Mucosa of descending colon (tissue), 3 donors: ENCODE measurements at regions not wholly inside any gene's neighbourhood (a gene's known extent, or its start where the extent isn't known, plus 50 kb on each side); places are given as distances from the start of the nearest gene placed in this dataset.

Source experiments
- ATAC-seq: fragments of 200-7000 bp; cut with Tn5 transposase; one replicate; pipeline ENCODE4 v1.9.1; 2020; ENCODE audit warnings: mild to moderate bottlenecking, moderate library complexity
- DNase-seq, 3 donors: peaks; one replicate each; pipeline ENCODE4 v3.0.0-alpha.2; 2020
- H3K36me3 ChIP-seq: fragments of 200-600 bp; one replicate; pipeline ENCODE4 v1.8.0; 2021; ENCODE audit warnings: low read depth, mild to moderate bottlenecking
- H3K4me1 ChIP-seq: fragments of 200-600 bp; one replicate; pipeline ENCODE4 v1.8.0; 2021; ENCODE audit warnings: low read depth, mild to moderate bottlenecking
- H3K4me3 ChIP-seq: fragments of 200-600 bp; one replicate; pipeline ENCODE4 v1.8.0; 2021; ENCODE audit warnings: mild to moderate bottlenecking
- H3K9me3 ChIP-seq: fragments of 200-600 bp; one replicate; pipeline ENCODE4 v1.8.0; 2021; ENCODE audit warnings: mild to moderate bottlenecking
- CTCF ChIP-seq: fragments of 200-600 bp; IDR thresholded peaks from one replicate; pipeline ENCODE4 v1.8.0; 2022; ENCODE audit warnings: antibody characterized with exemption, mild to moderate bottlenecking
- intact Hi-C, 2 donors: fragments of 100-400 bp; cut with DNase I in 1 of 2; cut with micrococcal nuclease in 1 of 2; formaldehyde crosslinking; loops; one replicate each; pipeline versions ENCODE4 v1.11.0 to v1.11.1; 2022; cut with DNase I, micrococcal nuclease
- donor health status: DM: no; HTN: no; CAD: no; lungs with moderate emphysema.
- donor health status: DM: no; HTN: no; CAD: no.
- donor health status: DM: no; HTN: yes; CAD: no.

- no peak overlapping the region for H3K4me3 ChIP-seq
- no peaks in the 10 kb centered on the region for H3K36me3 ChIP-seq
- H3K9me3 ChIP-seq = no peaks in the 10 kb centered on the region
- intact Hi-C loops = no loop called here
- TF ChIP-seq CTCF = no peak
- no peak for ATAC-seq
- no peaks in the 10 kb centered on the region for H3K4me1 ChIP-seq
- DNase-seq = no peak
Observed at GRCh38 chr11:130612291-130612851, 163.9 kb downstream of the ADAMTS15 start.

- intact Hi-C loops = no loop called here
- H3K36me3 ChIP-seq = no peaks in the 10 kb centered on the region
- no peak for DNase-seq
- H3K9me3 ChIP-seq = no peaks in the 10 kb centered on the region
- no peak overlapping the region for H3K4me3 ChIP-seq
- ATAC-seq = no peak
- no peak for TF ChIP-seq CTCF
- H3K4me1 ChIP-seq = no peaks in the 10 kb centered on the region
Observed at GRCh38 chr11:130613396-130613795, 165.0 kb downstream of the ADAMTS15 start.

- Histone ChIP-seq H3K9me3 (no peaks in the 10 kb centered on the region), H3K4me1 (no peaks in the 10 kb centered on the region), H3K4me3 (no peak overlapping the region), H3K36me3 (no peaks in the 10 kb centered on the region)
- no peak for DNase-seq
- TF ChIP-seq CTCF = no peak
- intact Hi-C loops = no loop called here
- no peak for ATAC-seq
Observed at GRCh38 chr11:130614591-130614990, 166.1 kb downstream of the ADAMTS15 start.

GRCh38 chr11:130615561-130615960 lies 167.1 kb downstream of the ADAMTS15 start:
- no peaks in the 10 kb centered on the region for H3K36me3 ChIP-seq
- no peak overlapping the region for H3K4me3 ChIP-seq
- no peak for TF ChIP-seq CTCF
- H3K4me1 ChIP-seq = no peaks in the 10 kb centered on the region
- no peaks in the 10 kb centered on the region for H3K9me3 ChIP-seq
- no peak for DNase-seq
- intact Hi-C loops = no loop called here
- no peak for ATAC-seq

- intact Hi-C loops = no loop called here
- DNase-seq = no peak
- ATAC-seq = no peak
- no peaks in the 10 kb centered on the region for H3K4me1 ChIP-seq
- no peaks in the 10 kb centered on the region for H3K36me3 ChIP-seq
- no peak for TF ChIP-seq CTCF
- H3K9me3 ChIP-seq = no peaks in the 10 kb centered on the region
- no peak overlapping the region for H3K4me3 ChIP-seq
Observed at GRCh38 chr11:130616573-130616972, 168.1 kb downstream of the ADAMTS15 start.

GRCh38 chr11:130617001-130617400 lies 168.6 kb downstream of the ADAMTS15 start:
- Histone ChIP-seq H3K9me3 (no peaks in the 10 kb centered on the region), H3K36me3 (no peaks in the 10 kb centered on the region), H3K4me1 (no peaks in the 10 kb centered on the region), H3K4me3 (no peak overlapping the region)
- TF ChIP-seq CTCF = no peak
- no peak for ATAC-seq
- no peak for DNase-seq
- intact Hi-C loops = no loop called here
